K562 (cell line): ENCODE measurements at regions not wholly inside any gene's neighbourhood (a gene's known extent, or its start where the extent isn't known, plus 50 kb on each side); places are given as distances from the start of the nearest gene placed in this dataset.

ENCODE experiments used
- ATAC-seq: fragments of 200-7000 bp; cut with Tn5 transposase; 3 replicates; pipeline ENCODE4 v1.9.1; 2020; ENCODE audit warnings: moderate library complexity
- BruUV-seq: library from RNA; stranded (reverse); fragments of 400-500 nt; replicated peaks from 2 replicates; lab custom pipeline; 2021; lab: Mats Ljungman, UMichigan
- CTCF ChIA-PET: fragments of 300-600 bp; formaldehyde crosslinking; extraction: SDS; loops from one replicate; lab custom pipeline; 2021; ENCODE audit warnings: low intra/inter-chr PET ratio; lab: Yijun Ruan, JAX
- POLR2A ChIA-PET: fragments of 300-600, 350-650 bp; sonication (Branson Sonifier 250); formaldehyde crosslinking; extraction: SDS; loops from one replicate; lab custom pipeline; 2021; ENCODE audit warnings: antibody characterized with exemption, inconsistent platforms; lab: Yijun Ruan, JAX
- DNase-seq, 4 experiments: peaks; one replicate each; pipeline versions ENCODE4 v3.0.0 to v3.0.0-alpha.2; 2011 to 2018; ENCODE audit warnings: low spot score in 3 of 4, mixed read lengths in 3 of 4; ENCODE audit errors: extremely low read depth in 1 of 4
- FAIRE-seq: peaks from 2 replicates; lab custom pipeline; 2011; peaks lifted over from hg19 to GRCh38; lab: Jason Lieb, UNC
- H2AFZ ChIP-seq: 2 replicates; pipeline ENCODE4 v1.6.0; 2011; ENCODE audit warnings: low read depth, low read length, control low read depth, inconsistent platforms
- H3K27ac ChIP-seq: fragments of 200-600 bp; 3 replicates; pipeline ENCODE4 v1.8.0; 2011; ENCODE audit warnings: low read depth, mild to moderate bottlenecking, control low read depth, inconsistent platforms, low read length, moderate library complexity, mixed read lengths; ENCODE audit errors: extremely low read depth
- H3K27me3 ChIP-seq, 2 experiments: fragments of 300-600 bp in 1 of 2; 2 replicates in 1 of 2; 3 replicates in 1 of 2; pipeline versions ENCODE4 v1.6.0 to v1.8.0; 2011; ENCODE audit warnings: inconsistent platforms in 2 of 2, low read length in 2 of 2, mild to moderate bottlenecking in 1 of 2, mixed read lengths in 1 of 2, moderate library complexity in 1 of 2; ENCODE audit not compliant: control insufficient read depth in 2 of 2, insufficient read depth in 2 of 2
- H3K36me3 ChIP-seq: fragments of 300-600 bp; 3 replicates; pipeline ENCODE4 v1.8.0; 2011; ENCODE audit warnings: mild to moderate bottlenecking, low read length, inconsistent platforms; ENCODE audit not compliant: control insufficient read depth, insufficient read depth
- H3K4me1 ChIP-seq, 2 experiments: fragments of 200-600 bp in 1 of 2; replicated peaks in 1 of 2; 2 replicates in 1 of 2; 3 replicates in 1 of 2; pipeline versions ENCODE4 v1.5.1 to v1.8.0; 2011; ENCODE audit warnings: inconsistent platforms in 2 of 2, low read length in 2 of 2, mild to moderate bottlenecking in 1 of 2, mixed read lengths in 1 of 2, moderate library complexity in 1 of 2; ENCODE audit not compliant: control insufficient read depth in 2 of 2, insufficient read depth in 2 of 2
- H3K4me2 ChIP-seq: 2 replicates; pipeline ENCODE4 v1.6.1; 2011; ENCODE audit warnings: low read length, control low read depth, inconsistent platforms, mixed read lengths; ENCODE audit not compliant: insufficient read depth
- H3K4me3 ChIP-seq: fragments of 200-600 bp; sonication (generic), shearing (Covaris generic); 2 replicates; pipeline ENCODE4 v1.5.1; 2016; ENCODE audit warnings: control low read depth, inconsistent platforms
- H3K79me2 ChIP-seq: fragments of 200-600 bp; 3 replicates; pipeline ENCODE4 v1.8.0; 2011; ENCODE audit warnings: low read length, inconsistent platforms; ENCODE audit not compliant: control insufficient read depth, insufficient read depth
- H3K9ac ChIP-seq, 2 experiments: 2 replicates each; pipeline versions ENCODE4 v1.6.0 to v1.6.1; 2011; ENCODE audit warnings: low read depth in 2 of 2, low read length in 2 of 2, control low read depth in 1 of 2, inconsistent platforms in 1 of 2, mild to moderate bottlenecking in 1 of 2, mixed read lengths in 1 of 2; ENCODE audit not compliant: insufficient read depth in 1 of 2
- H3K9me1 ChIP-seq: one replicate; pipeline ENCODE4 v1.6.0; 2011; ENCODE audit warnings: inconsistent platforms, mild to moderate bottlenecking, low read length, moderate library complexity; ENCODE audit not compliant: control insufficient read depth, insufficient read depth
- H3K9me3 ChIP-seq: replicated peaks from 2 replicates; pipeline ENCODE4 v1.5.1; 2011; ENCODE audit warnings: low read depth, low read length, inconsistent platforms; ENCODE audit not compliant: control insufficient read depth, insufficient read depth
- H4K20me1 ChIP-seq: replicated peaks from 2 replicates; pipeline ENCODE4 v1.6.1; 2011; ENCODE audit warnings: low read length, inconsistent platforms, mixed read lengths; ENCODE audit not compliant: control insufficient read depth, insufficient read depth
- BRD4 ChIP-seq: fragments of 200-600 bp; sonication (generic); IDR thresholded peaks from 2 replicates; pipeline ENCODE4 v1.6.1; 2017; ENCODE audit warnings: inconsistent platforms
- CREB3L1 ChIP-seq: fragments of 450-650 bp; IDR thresholded peaks from 2 replicates; pipeline ENCODE4 v1.6.1; 2014; ENCODE audit warnings: low read depth, mild to moderate bottlenecking, moderate library complexity, borderline replicate concordance
- CREBBP ChIP-seq: IDR thresholded peaks from one replicate; pipeline ENCODE4 v1.6.1; 2012; ENCODE audit warnings: low read depth, mild to moderate bottlenecking, control low read depth, inconsistent platforms, low read length
- CTCF ChIP-seq, 3 experiments: IDR thresholded peaks in 2 of 3; conservative IDR thresholded peaks in 1 of 3; 2 replicates each; pipeline ENCODE4 v1.5.1; 2011 to 2012; ENCODE audit warnings: low read length in 3 of 3, mild to moderate bottlenecking in 3 of 3, control low read depth in 2 of 3, improper control_type of control experiment in 1 of 3, inconsistent platforms in 1 of 3, low read depth in 1 of 3, mixed read lengths in 1 of 3, moderate library complexity in 1 of 3; ENCODE audit not compliant: insufficient read depth in 2 of 3
- HMGXB4 ChIP-seq: sonication (generic); formaldehyde crosslinking; IDR thresholded peaks from 2 replicates; pipeline ENCODE4 v1.8.1; 2023; ENCODE audit warnings: mild to moderate bottlenecking, missing genetic modification reagents
- HNRNPL ChIP-seq: fragments of 200-400 bp; formaldehyde crosslinking; IDR thresholded peaks from 2 replicates; pipeline ENCODE4 v1.6.1; 2017; ENCODE audit warnings: low read depth, mild to moderate bottlenecking, low read length
- KLF1 ChIP-seq: fragments of 450-650 bp; IDR thresholded peaks from 2 replicates; pipeline ENCODE4 v1.6.1; 2016; ENCODE audit warnings: missing genetic modification characterization, missing compliant biosample characterization
- MNT ChIP-seq, 2 experiments: fragments of 450-650 bp; conservative IDR thresholded peaks; 2 replicates each; pipeline ENCODE4 v1.6.1; 2017; ENCODE audit warnings: mild to moderate bottlenecking in 2 of 2, moderate library complexity in 2 of 2
- NCOR1 ChIP-seq: fragments of 450-650 bp; IDR thresholded peaks from 2 replicates; pipeline ENCODE4 v1.6.1; 2016; ENCODE audit warnings: mild to moderate bottlenecking, moderate library complexity
- NFIX ChIP-seq: fragments of 250-450 bp; sonication (Bioruptor Pico); IDR thresholded peaks from 2 replicates; pipeline ENCODE4 v1.4.0; 2020; ENCODE audit warnings: low read depth, mild to moderate bottlenecking, moderate library complexity
- NR2C2 ChIP-seq, 2 experiments: fragments of 200-800 bp in 1 of 2; sonication (Bioruptor generic) in 1 of 2; sonication (generic) in 1 of 2; formaldehyde crosslinking in 1 of 2; IDR thresholded peaks; 2 replicates each; pipeline versions ENCODE4 v1.6.1 to v1.8.0; 2016 to 2022; ENCODE audit warnings: mild to moderate bottlenecking in 1 of 2, missing compliant biosample characterization in 1 of 2, missing genetic modification characterization in 1 of 2, missing genetic modification reagents in 1 of 2
- PYGO2 ChIP-seq: fragments of 450-650 bp; IDR thresholded peaks from 2 replicates; pipeline ENCODE4 v1.6.1; 2016; ENCODE audit warnings: mild to moderate bottlenecking, missing genetic modification characterization, moderate library complexity, missing compliant biosample characterization
- RHOXF2B ChIP-seq: fragments of 250-450 bp; sonication (Bioruptor Pico); conservative IDR thresholded peaks from 2 replicates; pipeline ENCODE4 v1.5.1; 2021
- SAP30 ChIP-seq: fragments of 200-600 bp; sonication (generic); IDR thresholded peaks from 2 replicates; pipeline ENCODE4 v1.6.1; 2012; ENCODE audit warnings: borderline replicate concordance, low read depth, mild to moderate bottlenecking, moderate library complexity, low read length, control low read depth, inconsistent platforms; ENCODE audit not compliant: insufficient read depth, poor library complexity, severe bottlenecking
- STAT5B ChIP-seq: fragments of 250-450 bp; sonication (Bioruptor Pico); IDR thresholded peaks from 2 replicates; pipeline ENCODE4 v1.8.0; 2021; ENCODE audit warnings: mild to moderate bottlenecking, inconsistent platforms
- U2AF1 ChIP-seq: fragments of 200-400 bp; formaldehyde crosslinking; optimal IDR thresholded peaks from 2 replicates; pipeline ENCODE3; 2017; ENCODE audit warnings: mild to moderate bottlenecking, low read depth, low read length, moderate library complexity
- ZNF165 ChIP-seq: fragments of 250-450 bp; sonication (Bioruptor Pico); IDR thresholded peaks from 2 replicates; pipeline ENCODE4 v1.4.0; 2020; ENCODE audit warnings: borderline replicate concordance
- WGBS: fragments of 100-300 bp; shearing (Covaris generic); methylation state at CpG from one replicate; pipeline ENCODE4 v1.1.6; 2016; ENCODE audit warnings: low coverage, mixed read lengths; ENCODE audit not compliant: insufficient coverage; ENCODE audit errors: missing lambda C conversion rate; 5-methylcytosine and 5-hydroxymethylcytosine counted together
- in situ Hi-C: fragments of 300-500 bp; cut with MboI; formaldehyde crosslinking; loops from 4 replicates; pipeline ENCODE4 v1.15.0; 2018; ENCODE audit warnings: inconsistent platforms, mixed read lengths
- intact Hi-C: fragments of 100-400 bp; cut with micrococcal nuclease; formaldehyde crosslinking; loops from 2 replicates; pipeline ENCODE4 v1.14.2; 2022

GRCh38 chr1:83764209-83764608, 234.7 kb downstream of the TTLL7 start:
- Histone ChIP-seq H3K27me3 (no peaks in the 10 kb centered on the region), H3K4me3 (no peak overlapping the region), H2AFZ (no peak overlapping the region), H3K9ac (no peak overlapping the region), H3K4me1 (no peaks in the 10 kb centered on the region), H3K9me3 (no peaks in the 10 kb centered on the region), H4K20me1 (no peaks in the 10 kb centered on the region), H3K27ac (no peak overlapping the region), H3K4me2 (no peak overlapping the region), H3K36me3 (no peaks in the 10 kb centered on the region), H3K9me1 (no peaks in the 10 kb centered on the region), H3K79me2 (no peaks in the 10 kb centered on the region)
- POLR2A ChIA-PET = no interaction called here
- FAIRE-seq = no peak
- no TSS peak for BruUV-seq
- no peak for ATAC-seq
- no peak for DNase-seq
- in situ Hi-C loops (no loop called here), intact Hi-C loops (no loop called here)
- CTCF ChIA-PET = no interaction called here
- TF ChIP-seq KLF1 (tag) (no peak), BRD4 (no peak), CREBBP (no peak), HNRNPL (no peak), MNT (conservative IDR thresholded peaks at IDR 0.05) (no peak), NFIX (CRISPR knock-in tag) (no peak), SAP30 (no peak), U2AF1 (no peak), STAT5B (no peak), CREB3L1 (no peak), HMGXB4 (CRISPR knock-in tag) (no peak), CTCF (IDR thresholded peaks at IDR 0.05 in 2 of 3, conservative IDR thresholded peaks at IDR 0.05 in 1 of 3; ENCODE audit: insufficient read depth in 2 of 3, low read depth in 1 of 3, low read length in 3 of 3) (no peak), NCOR1 (no peak), RHOXF2B (no peak), NR2C2 (CRISPR knock-in tag; IDR thresholded peaks at IDR 0.05) (no peak), NR2C2 (tag; IDR thresholded peaks at IDR 0.05) (no peak), ZNF165 (CRISPR knock-in tag) (no peak), PYGO2 (tag) (no peak)
- 3% methylated on average over 2 of the region's 2 CpGs for WGBS
